ENCODE measurements at regions not wholly inside any gene's neighbourhood (a gene's known extent, or its start where the extent isn't known, plus 50 kb on each side); places are given as distances from the start of the nearest gene placed in this dataset.

DNA sequence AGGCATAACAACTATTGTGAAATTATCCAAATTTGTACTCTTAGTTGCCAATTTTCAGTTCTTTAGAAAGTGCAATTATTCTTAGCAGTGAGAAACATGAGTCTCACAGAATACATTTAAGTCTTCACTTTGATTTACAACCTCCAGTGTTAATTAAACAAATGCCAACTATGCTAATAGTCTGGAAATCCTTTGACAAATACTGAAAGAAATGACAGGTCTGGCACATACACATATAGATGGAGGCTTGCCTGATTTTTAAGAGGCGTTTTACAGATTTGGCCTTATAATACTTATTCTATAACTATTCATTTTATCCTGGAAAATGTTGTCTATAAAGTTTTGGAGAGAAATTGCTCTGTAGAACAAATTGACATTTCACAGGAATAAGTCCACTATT lies 320.1 kb downstream of the TRIML1 start:
- CTCF ChIA-PET, result no interaction called here
- RAD21 ChIA-PET (ENCODE audit: low non-redundant PET in 1 of 2, low total read pairs in 2 of 2, uncharacterized antibody in 2 of 2, unreplicated experiment in 2 of 2), result no interaction called here
- Histone ChIP-seq H3K4me1 (ENCODE audit: control insufficient read depth in 1 of 2, insufficient read depth in 2 of 2, low read length in 2 of 2) (no peaks in the 10 kb centered on the region), H3K9me3 (ENCODE audit: control insufficient read depth in 1 of 2, insufficient read depth in 1 of 2, low read depth in 1 of 2, low read length in 2 of 2) (peaks cover 0 to 6% of the 10 kb centered on the region in 2 experiments; a peak in 1 of 4 replicates), H3K27me3 (ENCODE audit: insufficient read depth, low read length) (no peaks in the 10 kb centered on the region), H3K79me2 (ENCODE audit: insufficient read depth, low read length) (no peaks in the 10 kb centered on the region), H4K20me1 (ENCODE audit: insufficient read depth) (no peaks in the 10 kb centered on the region), H3K36me3 (ENCODE audit: control insufficient read depth in 1 of 2, insufficient read depth in 2 of 2, low read length in 2 of 2) (no peaks in the 10 kb centered on the region), H3K9ac (ENCODE audit: low read length) (no peak overlapping the region), H3K9me2 (ENCODE audit: insufficient read depth) (no peaks in the 10 kb centered on the region), H2AFZ (ENCODE audit: low read depth, low read length, poor library complexity, severe bottlenecking) (peak overlapping the region; percentile 15), H3K4me3 (replicated peaks in 1 of 2; ENCODE audit: low read depth in 1 of 2, low read length in 2 of 2) (no peak overlapping the region), H3K27ac (ENCODE audit: low read depth, low read length) (no peak overlapping the region), H3K4me2 (ENCODE audit: low read length) (no peak overlapping the region)
- no TSS peak for BruUV-seq (replicated peaks)
- ATAC-seq (no peak), DNase-seq (ENCODE audit: low read depth, low spot score) (no peak)
- POLR2A ChIA-PET, result no interaction called here
- TF ChIP-seq EZH2phosphoT487 (IDR thresholded peaks at IDR 0.05; ENCODE audit: borderline replicate concordance) (no peak), SP1 (IDR thresholded peaks at IDR 0.05; ENCODE audit: low read depth) (no peak), RAD21 (IDR thresholded peaks at IDR 0.05; ENCODE audit: low read depth) (no peak), ZNF274 (IDR thresholded peaks at IDR 0.05; ENCODE audit: low read depth, low read length) (no peak), CBX3 (IDR thresholded peaks at IDR 0.05; ENCODE audit: low read depth) (no peak), CEBPB (IDR thresholded peaks at IDR 0.05; ENCODE audit: low read depth) (no peak), EGR1 (IDR thresholded peaks at IDR 0.05; ENCODE audit: low read depth) (no peak), EZH2 (IDR thresholded peaks at IDR 0.05) (no peak)
- TF ChIP-seq, protein P1, sequence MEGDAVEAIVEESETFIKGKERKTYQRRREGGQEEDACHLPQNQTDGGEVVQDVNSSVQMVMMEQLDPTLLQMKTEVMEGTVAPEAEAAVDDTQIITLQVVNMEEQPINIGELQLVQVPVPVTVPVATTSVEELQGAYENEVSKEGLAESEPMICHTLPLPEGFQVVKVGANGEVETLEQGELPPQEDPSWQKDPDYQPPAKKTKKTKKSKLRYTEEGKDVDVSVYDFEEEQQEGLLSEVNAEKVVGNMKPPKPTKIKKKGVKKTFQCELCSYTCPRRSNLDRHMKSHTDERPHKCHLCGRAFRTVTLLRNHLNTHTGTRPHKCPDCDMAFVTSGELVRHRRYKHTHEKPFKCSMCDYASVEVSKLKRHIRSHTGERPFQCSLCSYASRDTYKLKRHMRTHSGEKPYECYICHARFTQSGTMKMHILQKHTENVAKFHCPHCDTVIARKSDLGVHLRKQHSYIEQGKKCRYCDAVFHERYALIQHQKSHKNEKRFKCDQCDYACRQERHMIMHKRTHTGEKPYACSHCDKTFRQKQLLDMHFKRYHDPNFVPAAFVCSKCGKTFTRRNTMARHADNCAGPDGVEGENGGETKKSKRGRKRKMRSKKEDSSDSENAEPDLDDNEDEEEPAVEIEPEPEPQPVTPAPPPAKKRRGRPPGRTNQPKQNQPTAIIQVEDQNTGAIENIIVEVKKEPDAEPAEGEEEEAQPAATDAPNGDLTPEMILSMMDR (IDR thresholded peaks at IDR 0.05 in 2 of 3, conservative IDR thresholded peaks at IDR 0.05 in 1 of 3; ENCODE audit: borderline replicate concordance in 1 of 3, insufficient read depth in 1 of 3, low read depth in 2 of 3, low read length in 2 of 3), result no peak
- TF ChIP-seq, protein P2, sequence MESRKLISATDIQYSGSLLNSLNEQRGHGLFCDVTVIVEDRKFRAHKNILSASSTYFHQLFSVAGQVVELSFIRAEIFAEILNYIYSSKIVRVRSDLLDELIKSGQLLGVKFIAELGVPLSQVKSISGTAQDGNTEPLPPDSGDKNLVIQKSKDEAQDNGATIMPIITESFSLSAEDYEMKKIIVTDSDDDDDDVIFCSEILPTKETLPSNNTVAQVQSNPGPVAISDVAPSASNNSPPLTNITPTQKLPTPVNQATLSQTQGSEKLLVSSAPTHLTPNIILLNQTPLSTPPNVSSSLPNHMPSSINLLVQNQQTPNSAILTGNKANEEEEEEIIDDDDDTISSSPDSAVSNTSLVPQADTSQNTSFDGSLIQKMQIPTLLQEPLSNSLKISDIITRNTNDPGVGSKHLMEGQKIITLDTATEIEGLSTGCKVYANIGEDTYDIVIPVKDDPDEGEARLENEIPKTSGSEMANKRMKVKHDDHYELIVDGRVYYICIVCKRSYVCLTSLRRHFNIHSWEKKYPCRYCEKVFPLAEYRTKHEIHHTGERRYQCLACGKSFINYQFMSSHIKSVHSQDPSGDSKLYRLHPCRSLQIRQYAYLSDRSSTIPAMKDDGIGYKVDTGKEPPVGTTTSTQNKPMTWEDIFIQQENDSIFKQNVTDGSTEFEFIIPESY (IDR thresholded peaks at IDR 0.05; ENCODE audit: extremely low read depth, insufficient replicate concordance, low read length), result no peak
- intact Hi-C loops (cut with micrococcal nuclease), result loop anchor here (10.0 kb wide), 1 partner anchor 855 kb away; no protein-coding TSS in a partner anchor
